Suprapubic skin (tissue), 4 donors: ENCODE measurements at regions not wholly inside any gene's neighbourhood (a gene's known extent, or its start where the extent isn't known, plus 50 kb on each side); places are given as distances from the start of the nearest gene placed in this dataset.

Experiments
- DNase-seq, 2 donors: peaks; one replicate each; pipeline ENCODE4 v3.0.0-alpha.2; 2019; ENCODE audit warnings: low spot score in 2 of 2
- H3K27ac ChIP-seq: fragments of 200-600 bp; sonication (generic); one replicate; pipeline ENCODE4 v1.5.1; 2019
- H3K27me3 ChIP-seq: fragments of 200-600 bp; sonication (generic); one replicate; pipeline ENCODE4 v1.5.1; 2019
- H3K36me3 ChIP-seq: fragments of 200-600 bp; sonication (generic); one replicate; pipeline ENCODE4 v1.5.1; 2019
- H3K4me1 ChIP-seq: fragments of 200-600 bp; sonication (generic); one replicate; pipeline ENCODE4 v1.5.1; 2019
- H3K4me3 ChIP-seq: fragments of 200-600 bp; sonication (generic); one replicate; pipeline ENCODE4 v1.5.1; 2019; ENCODE audit warnings: mild to moderate bottlenecking
- H3K9me3 ChIP-seq: fragments of 200-600 bp; sonication (generic); one replicate; pipeline ENCODE4 v1.5.1; 2019
- CTCF ChIP-seq, 2 donors: fragments of 200-600 bp in 1 of 2; fragments of 450-650 bp in 1 of 2; sonication (generic) in 1 of 2; IDR thresholded peaks; one replicate each; pipeline ENCODE4 v1.5.1; 2016 to 2019; ENCODE audit warnings: antibody characterized with exemption in 2 of 2, mild to moderate bottlenecking in 1 of 2, moderate library complexity in 1 of 2
- EP300 ChIP-seq: sonication (generic); formaldehyde crosslinking; IDR thresholded peaks from one replicate; pipeline ENCODE4 v1.6.1; 2017; ENCODE audit warnings: antibody characterized with exemption
- POLR2A ChIP-seq, 2 donors: fragments of 450-650 bp; IDR thresholded peaks; one replicate each; pipeline ENCODE4 v1.6.1; 2017; ENCODE audit warnings: antibody characterized with exemption in 2 of 2, mild to moderate bottlenecking in 2 of 2, moderate library complexity in 2 of 2
- POLR2AphosphoS5 ChIP-seq, 3 donors: sonication (generic); formaldehyde crosslinking; IDR thresholded peaks; one replicate each; pipeline ENCODE4 v1.6.1; 2017; ENCODE audit warnings: antibody characterized with exemption in 3 of 3
- WGBS: methylation state at CpG from one replicate; pipeline ENCODE4 v1.1.5; 2018; 5-methylcytosine and 5-hydroxymethylcytosine counted together

GRCh38 chr14:39863441-39863840, 431.2 kb upstream of the FBXO33 start:
- WGBS, result 85% methylated on average over 1 of the region's 1 CpG
- TF ChIP-seq POLR2AphosphoS5 (IDR thresholded peaks at IDR 0.05) (no peak), POLR2A (IDR thresholded peaks at IDR 0.05) (no peak), EP300 (no peak), CTCF (IDR thresholded peaks at IDR 0.05) (no peak)
- no peaks in the 10 kb centered on the region for H3K27me3 ChIP-seq
- DNase-seq, result no peak
- H3K4me1 ChIP-seq, result no peaks in the 10 kb centered on the region
- no peak overlapping the region for H3K4me3 ChIP-seq
- H3K36me3 ChIP-seq, result no peaks in the 10 kb centered on the region
- H3K27ac ChIP-seq, result no peak overlapping the region
- no peaks in the 10 kb centered on the region for H3K9me3 ChIP-seq

GRCh38 chr14:39861696-39862095, 429.5 kb upstream of the FBXO33 start:
- no peaks in the 10 kb centered on the region for H3K36me3 ChIP-seq
- H3K4me1 ChIP-seq, result no peaks in the 10 kb centered on the region
- no peak overlapping the region for H3K27ac ChIP-seq
- WGBS, result 78% methylated on average over 2 of the region's 2 CpGs
- no peak overlapping the region for H3K4me3 ChIP-seq
- no peaks in the 10 kb centered on the region for H3K27me3 ChIP-seq
- no peaks in the 10 kb centered on the region for H3K9me3 ChIP-seq
- no peak for TF ChIP-seq POLR2AphosphoS5 (IDR thresholded peaks at IDR 0.05)
- TF ChIP-seq POLR2A (IDR thresholded peaks at IDR 0.05), result no peak
- no peak for TF ChIP-seq EP300
- TF ChIP-seq CTCF (IDR thresholded peaks at IDR 0.05), result no peak
- DNase-seq, result no peak

- Histone ChIP-seq H3K4me1 (no peaks in the 10 kb centered on the region), H3K27me3 (no peaks in the 10 kb centered on the region), H3K4me3 (no peak overlapping the region), H3K27ac (no peak overlapping the region), H3K36me3 (no peaks in the 10 kb centered on the region), H3K9me3 (no peaks in the 10 kb centered on the region)
- TF ChIP-seq POLR2AphosphoS5 (IDR thresholded peaks at IDR 0.05) (no peak), EP300 (no peak), CTCF (IDR thresholded peaks at IDR 0.05) (no peak), POLR2A (IDR thresholded peaks at IDR 0.05) (no peak)
- no peak for DNase-seq
- WGBS, result 55% methylated on average over 4 of the region's 4 CpGs
These were observed 429.0 kb upstream of the FBXO33 start for GRCh38 chr14:39861229-39861600.

GRCh38 chr14:39860596-39861228, 428.5 kb upstream of the FBXO33 start:
- Histone ChIP-seq H3K9me3 (no peaks in the 10 kb centered on the region), H3K27ac (no peak overlapping the region), H3K27me3 (no peaks in the 10 kb centered on the region), H3K4me3 (no peak overlapping the region), H3K36me3 (no peaks in the 10 kb centered on the region), H3K4me1 (no peaks in the 10 kb centered on the region)
- no peak for DNase-seq
- TF ChIP-seq CTCF (IDR thresholded peaks at IDR 0.05) (no peak), EP300 (no peak), POLR2A (IDR thresholded peaks at IDR 0.05) (no peak), POLR2AphosphoS5 (IDR thresholded peaks at IDR 0.05) (no peak)
- 65% methylated on average over 8 of the region's 8 CpGs for WGBS

- Histone ChIP-seq H3K36me3 (no peaks in the 10 kb centered on the region), H3K4me1 (no peaks in the 10 kb centered on the region), H3K27me3 (no peaks in the 10 kb centered on the region), H3K4me3 (no peak overlapping the region), H3K9me3 (no peaks in the 10 kb centered on the region), H3K27ac (no peak overlapping the region)
- no peak for DNase-seq
- TF ChIP-seq CTCF (IDR thresholded peaks at IDR 0.05) (no peak), POLR2AphosphoS5 (IDR thresholded peaks at IDR 0.05) (no peak), EP300 (no peak), POLR2A (IDR thresholded peaks at IDR 0.05) (no peak)
These were observed 427.1 kb upstream of the FBXO33 start for GRCh38 chr14:39859314-39859713.
